SK-N-SH treated with all-trans-retinoic acid at 6 μM for 48 hours (cell line): ENCODE measurements at regions not wholly inside any gene's neighbourhood (a gene's known extent, or its start where the extent isn't known, plus 50 kb on each side); places are given as distances from the start of the nearest gene placed in this dataset.

Experiments used
- ATAC-seq: fragments of 200-7000 bp; cut with Tn5 transposase; 3 replicates; pipeline ENCODE4 v1.9.1; 2020; ENCODE audit warnings: mild to moderate bottlenecking, moderate library complexity
- ARNTL ChIP-seq: fragments of 450-650 bp; formaldehyde crosslinking; IDR thresholded peaks from 2 replicates; pipeline ENCODE4 v1.5.0; 2020; ENCODE audit warnings: low read depth, mild to moderate bottlenecking, moderate library complexity, borderline replicate concordance
- BACH2 ChIP-seq: fragments of 250-450 bp; sonication (Bioruptor Pico); IDR thresholded peaks from 2 replicates; pipeline ENCODE4 v1.9.0; 2021; ENCODE audit warnings: mild to moderate bottlenecking, borderline replicate concordance
- CSDC2 ChIP-seq: fragments of 250-450 bp; sonication (Bioruptor Pico); IDR thresholded peaks from 2 replicates; pipeline ENCODE4 v1.5.0; 2020; ENCODE audit warnings: mild to moderate bottlenecking, moderate library complexity
- ESRRG ChIP-seq: fragments of 250-450 bp; sonication (Bioruptor Pico); IDR thresholded peaks from 2 replicates; pipeline ENCODE4 v1.6.1; 2021; ENCODE audit warnings: mild to moderate bottlenecking
- GLIS3 ChIP-seq: fragments of 250-450 bp; sonication (Bioruptor Pico); IDR thresholded peaks from 2 replicates; pipeline ENCODE4 v1.5.0; 2020; ENCODE audit warnings: mild to moderate bottlenecking, moderate library complexity
- ISL1 ChIP-seq: fragments of 250-450 bp; sonication (Bioruptor Pico); IDR thresholded peaks from 2 replicates; pipeline ENCODE4 v2.1.2; 2022; ENCODE audit warnings: mild to moderate bottlenecking, moderate library complexity
- OSR1 ChIP-seq: fragments of 250-450 bp; sonication (Bioruptor Pico); IDR thresholded peaks from 2 replicates; pipeline ENCODE4 v1.8.0; 2022; ENCODE audit warnings: moderate library complexity, mild to moderate bottlenecking, inconsistent platforms
- PATZ1 ChIP-seq: fragments of 250-450 bp; sonication (Bioruptor Pico); IDR thresholded peaks from 2 replicates; pipeline ENCODE4 v1.8.0; 2020; ENCODE audit warnings: mild to moderate bottlenecking, moderate library complexity, borderline replicate concordance
- POU6F1 ChIP-seq: fragments of 250-450 bp; sonication (Bioruptor Pico); IDR thresholded peaks from 2 replicates; pipeline ENCODE4 v1.8.0; 2021; ENCODE audit warnings: low read depth, mild to moderate bottlenecking, moderate library complexity, borderline replicate concordance
- PPARA ChIP-seq: fragments of 250-450 bp; sonication (Bioruptor Pico); IDR thresholded peaks from 2 replicates; pipeline ENCODE4 v1.5.0; 2020; ENCODE audit warnings: mild to moderate bottlenecking, borderline replicate concordance
- RARB ChIP-seq: fragments of 250-450 bp; sonication (Bioruptor Pico); IDR thresholded peaks from 2 replicates; pipeline ENCODE4 v1.8.0; 2021; ENCODE audit warnings: mild to moderate bottlenecking, moderate library complexity
- TCF4 ChIP-seq: fragments of 250-450 bp; sonication (Bioruptor Pico); IDR thresholded peaks from 2 replicates; pipeline ENCODE4 v1.8.0; 2021; ENCODE audit warnings: mild to moderate bottlenecking, moderate library complexity, borderline replicate concordance
- ZC3H10 ChIP-seq: fragments of 250-450 bp; sonication (Bioruptor Pico); IDR thresholded peaks from 2 replicates; pipeline ENCODE4 v1.5.1; 2021; ENCODE audit warnings: mild to moderate bottlenecking, moderate library complexity
- ZFP3 ChIP-seq: fragments of 250-450 bp; sonication (Bioruptor Pico); IDR thresholded peaks from 2 replicates; pipeline ENCODE4 v1.5.0; 2020; ENCODE audit warnings: mild to moderate bottlenecking, moderate library complexity
- ZFP30 ChIP-seq: fragments of 450-650 bp; formaldehyde crosslinking; IDR thresholded peaks from 2 replicates; pipeline ENCODE4 v1.5.0; 2022; ENCODE audit warnings: mild to moderate bottlenecking, moderate library complexity
- ZNF565 ChIP-seq: fragments of 450-650 bp; formaldehyde crosslinking; conservative IDR thresholded peaks from 2 replicates; pipeline ENCODE4 v1.5.0; 2020; ENCODE audit warnings: low read depth, mild to moderate bottlenecking, moderate library complexity
- ZNF70 ChIP-seq: fragments of 450-650 bp; formaldehyde crosslinking; IDR thresholded peaks from 2 replicates; pipeline ENCODE4 v1.5.0; 2020; ENCODE audit warnings: mild to moderate bottlenecking, moderate library complexity
- ZNF8 ChIP-seq: fragments of 450-650 bp; formaldehyde crosslinking; IDR thresholded peaks from 2 replicates; pipeline ENCODE4 v1.5.0; 2020; ENCODE audit warnings: mild to moderate bottlenecking, moderate library complexity
- TF ChIP-seq, protein P1 (sequence below): fragments of 250-450 bp; sonication (Bioruptor Pico); IDR thresholded peaks from 2 replicates; pipeline ENCODE4 v1.5.1; 2020; ENCODE audit warnings: low read depth, mild to moderate bottlenecking, moderate library complexity
- TF ChIP-seq, protein P2 (sequence below): fragments of 250-450 bp; sonication (Bioruptor Pico); IDR thresholded peaks from 2 replicates; pipeline ENCODE4 v1.5.0; 2020; ENCODE audit warnings: mild to moderate bottlenecking, moderate library complexity
- TF ChIP-seq, protein P3 (sequence below): fragments of 250-450 bp; sonication (Bioruptor Pico); IDR thresholded peaks from 2 replicates; pipeline ENCODE4 v1.5.1; 2021; ENCODE audit warnings: mild to moderate bottlenecking, moderate library complexity

- ATAC-seq: no peak
- no peak for TF ChIP-seq ESRRG
- TF ChIP-seq, protein P1, sequence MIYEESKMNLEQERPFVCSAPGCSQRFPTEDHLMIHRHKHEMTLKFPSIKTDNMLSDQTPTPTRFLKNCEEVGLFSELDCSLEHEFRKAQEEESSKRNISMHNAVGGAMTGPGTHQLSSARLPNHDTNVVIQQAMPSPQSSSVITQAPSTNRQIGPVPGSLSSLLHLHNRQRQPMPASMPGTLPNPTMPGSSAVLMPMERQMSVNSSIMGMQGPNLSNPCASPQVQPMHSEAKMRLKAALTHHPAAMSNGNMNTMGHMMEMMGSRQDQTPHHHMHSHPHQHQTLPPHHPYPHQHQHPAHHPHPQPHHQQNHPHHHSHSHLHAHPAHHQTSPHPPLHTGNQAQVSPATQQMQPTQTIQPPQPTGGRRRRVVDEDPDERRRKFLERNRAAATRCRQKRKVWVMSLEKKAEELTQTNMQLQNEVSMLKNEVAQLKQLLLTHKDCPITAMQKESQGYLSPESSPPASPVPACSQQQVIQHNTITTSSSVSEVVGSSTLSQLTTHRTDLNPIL (CRISPR knock-in tag): no peak
- no peak for TF ChIP-seq PPARA (CRISPR knock-in tag)
- no peak for TF ChIP-seq ZC3H10 (CRISPR knock-in tag)
- TF ChIP-seq ZNF8: no peak
- TF ChIP-seq ZNF565 (CRISPR knock-in tag): no peak
- TF ChIP-seq, protein P2, sequence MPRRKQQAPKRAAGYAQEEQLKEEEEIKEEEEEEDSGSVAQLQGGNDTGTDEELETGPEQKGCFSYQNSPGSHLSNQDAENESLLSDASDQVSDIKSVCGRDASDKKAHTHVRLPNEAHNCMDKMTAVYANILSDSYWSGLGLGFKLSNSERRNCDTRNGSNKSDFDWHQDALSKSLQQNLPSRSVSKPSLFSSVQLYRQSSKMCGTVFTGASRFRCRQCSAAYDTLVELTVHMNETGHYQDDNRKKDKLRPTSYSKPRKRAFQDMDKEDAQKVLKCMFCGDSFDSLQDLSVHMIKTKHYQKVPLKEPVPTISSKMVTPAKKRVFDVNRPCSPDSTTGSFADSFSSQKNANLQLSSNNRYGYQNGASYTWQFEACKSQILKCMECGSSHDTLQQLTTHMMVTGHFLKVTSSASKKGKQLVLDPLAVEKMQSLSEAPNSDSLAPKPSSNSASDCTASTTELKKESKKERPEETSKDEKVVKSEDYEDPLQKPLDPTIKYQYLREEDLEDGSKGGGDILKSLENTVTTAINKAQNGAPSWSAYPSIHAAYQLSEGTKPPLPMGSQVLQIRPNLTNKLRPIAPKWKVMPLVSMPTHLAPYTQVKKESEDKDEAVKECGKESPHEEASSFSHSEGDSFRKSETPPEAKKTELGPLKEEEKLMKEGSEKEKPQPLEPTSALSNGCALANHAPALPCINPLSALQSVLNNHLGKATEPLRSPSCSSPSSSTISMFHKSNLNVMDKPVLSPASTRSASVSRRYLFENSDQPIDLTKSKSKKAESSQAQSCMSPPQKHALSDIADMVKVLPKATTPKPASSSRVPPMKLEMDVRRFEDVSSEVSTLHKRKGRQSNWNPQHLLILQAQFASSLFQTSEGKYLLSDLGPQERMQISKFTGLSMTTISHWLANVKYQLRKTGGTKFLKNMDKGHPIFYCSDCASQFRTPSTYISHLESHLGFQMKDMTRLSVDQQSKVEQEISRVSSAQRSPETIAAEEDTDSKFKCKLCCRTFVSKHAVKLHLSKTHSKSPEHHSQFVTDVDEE (CRISPR knock-in tag): no peak
- no peak for TF ChIP-seq POU6F1
- TF ChIP-seq ZFP30 (CRISPR knock-in tag): no peak
- no peak for TF ChIP-seq PATZ1 (CRISPR knock-in tag)
- TF ChIP-seq TCF4 (CRISPR knock-in tag): no peak
- no peak for TF ChIP-seq CSDC2
- TF ChIP-seq OSR1 (CRISPR knock-in tag): no peak
- TF ChIP-seq ZFP3 (CRISPR knock-in tag): no peak
- TF ChIP-seq GLIS3 (CRISPR knock-in tag): no peak
- TF ChIP-seq ISL1: no peak
- TF ChIP-seq ARNTL: no peak
- no peak for TF ChIP-seq BACH2 (CRISPR knock-in tag)
- TF ChIP-seq ZNF70 (CRISPR knock-in tag): no peak
- TF ChIP-seq, protein P3, sequence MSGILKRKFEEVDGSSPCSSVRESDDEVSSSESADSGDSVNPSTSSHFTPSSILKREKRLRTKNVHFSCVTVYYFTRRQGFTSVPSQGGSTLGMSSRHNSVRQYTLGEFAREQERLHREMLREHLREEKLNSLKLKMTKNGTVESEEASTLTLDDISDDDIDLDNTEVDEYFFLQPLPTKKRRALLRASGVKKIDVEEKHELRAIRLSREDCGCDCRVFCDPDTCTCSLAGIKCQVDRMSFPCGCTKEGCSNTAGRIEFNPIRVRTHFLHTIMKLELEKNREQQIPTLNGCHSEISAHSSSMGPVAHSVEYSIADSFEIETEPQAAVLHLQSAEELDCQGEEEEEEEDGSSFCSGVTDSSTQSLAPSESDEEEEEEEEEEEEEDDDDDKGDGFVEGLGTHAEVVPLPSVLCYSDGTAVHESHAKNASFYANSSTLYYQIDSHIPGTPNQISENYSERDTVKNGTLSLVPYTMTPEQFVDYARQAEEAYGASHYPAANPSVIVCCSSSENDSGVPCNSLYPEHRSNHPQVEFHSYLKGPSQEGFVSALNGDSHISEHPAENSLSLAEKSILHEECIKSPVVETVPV (CRISPR knock-in tag): no peak
These were observed 197.4 kb downstream of the VAPA start for GRCh38 chr18:10111191-10111590.

GRCh38 chr18:10111944-10112343, 198.1 kb downstream of the VAPA start:
- TF ChIP-seq ARNTL (no peak), ZFP30 (CRISPR knock-in tag) (no peak), ZNF70 (CRISPR knock-in tag) (no peak), ESRRG (no peak), OSR1 (CRISPR knock-in tag) (no peak), GLIS3 (CRISPR knock-in tag) (no peak), CSDC2 (no peak), ZC3H10 (CRISPR knock-in tag) (no peak), RARB (CRISPR knock-in tag) (no peak), ZNF8 (no peak), ISL1 (no peak)
- TF ChIP-seq, protein P3 (CRISPR knock-in tag): no peak
- no peak for ATAC-seq
